ENCODE measurements at regions not wholly inside any gene's neighbourhood (a gene's known extent, or its start where the extent isn't known, plus 50 kb on each side); places are given as distances from the start of the nearest gene placed in this dataset.
A peak's percentile ranks its signal among the peaks of the same experiment; 100 is the strongest.

- H3K27ac Mint-ChIP-seq, result no peak overlapping the region
- no peaks in the 10 kb centered on the region for H3K36me3 Mint-ChIP-seq
- ATAC-seq (no peak), DNase-seq (no peak)
- peaks cover 22 to 48% (median 41%) of the 10 kb centered on the region in 5 donors for H3K27me3 Mint-ChIP-seq
- POLR2A ChIA-PET, result no interaction called here
- peaks cover 0 to 3% (median 0%) of the 10 kb centered on the region in 9 donors for H3K9me3 Mint-ChIP-seq
- H3K4me3 Mint-ChIP-seq, result no peak overlapping the region
- H3K4me1 Mint-ChIP-seq, result peaks cover 0 to 10% (median 3%) of the 10 kb centered on the region in 4 donors
Measured at GRCh38 chr1:209205039-209205438, 378.5 kb upstream of the CAMK1G start.

DNA sequence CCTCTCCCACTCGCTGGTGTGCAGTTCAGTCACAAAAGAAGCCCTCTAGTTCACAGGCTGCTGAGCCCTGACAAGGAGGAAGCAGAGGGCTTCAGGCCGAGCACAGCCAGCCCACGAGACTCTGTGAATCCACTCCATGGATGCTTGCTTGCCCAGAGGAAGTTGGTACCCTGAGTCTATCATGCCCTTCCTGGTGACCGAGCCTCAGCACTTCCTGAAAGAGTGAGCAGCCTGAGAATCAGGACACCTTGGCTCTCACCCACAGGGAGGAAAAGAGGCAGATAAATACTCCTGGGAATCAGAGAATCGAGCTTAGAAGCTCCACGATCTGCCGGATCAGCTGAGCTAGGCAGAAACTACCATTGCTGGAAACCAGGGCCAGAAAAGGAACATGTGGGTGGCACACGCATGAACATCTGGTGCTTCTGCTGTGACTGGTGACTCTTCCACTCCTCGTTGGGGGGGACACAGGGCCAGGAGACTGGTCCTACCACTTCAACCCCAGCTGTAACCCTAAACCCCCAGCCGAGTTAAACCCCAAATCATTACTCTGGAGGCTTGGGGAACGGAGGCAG, 376.3 kb upstream of the CAMK1G start:
- H3K4me3 Mint-ChIP-seq, result peak overlapping the region in 5 of 10 donors; percentile 23 to 58 (median 34)
- POLR2A ChIA-PET, result no interaction called here
- DNase-seq, result no peak
- no peaks in the 10 kb centered on the region for H3K9me3 Mint-ChIP-seq
- peak in 1 of 2 donors; percentile 20 for ATAC-seq
- peaks cover 0 to 10% (median 3%) of the 10 kb centered on the region in 4 donors for H3K4me1 Mint-ChIP-seq
- H3K27me3 Mint-ChIP-seq, result peaks cover 27 to 64% (median 48%) of the 10 kb centered on the region in 5 donors
- no peak overlapping the region for H3K27ac Mint-ChIP-seq
- no peaks in the 10 kb centered on the region for H3K36me3 Mint-ChIP-seq

- peaks cover 29 to 69% (median 51%) of the 10 kb centered on the region in 5 donors for H3K27me3 Mint-ChIP-seq
- no peaks in the 10 kb centered on the region for H3K36me3 Mint-ChIP-seq
- H3K9me3 Mint-ChIP-seq, result no peaks in the 10 kb centered on the region
- ATAC-seq, result peak; percentile 47 to 49
- H3K27ac Mint-ChIP-seq, result no peak overlapping the region
- DNase-seq, result peak in 3 of 10 donors; percentile 0 to 15 (median 8)
- peak overlapping the region; percentile 0 to 63 (median 40) for H3K4me3 Mint-ChIP-seq
- POLR2A ChIA-PET, result no interaction called here
- H3K4me1 Mint-ChIP-seq, result peaks cover 0 to 10% (median 3%) of the 10 kb centered on the region in 4 donors
Measured at GRCh38 chr1:209207701-209208286, 375.7 kb upstream of the CAMK1G start.

- Mint-ChIP-seq H3K36me3 (no peaks in the 10 kb centered on the region), H3K27ac (no peak overlapping the region), H3K4me3 (peak overlapping the region in 1 of 10 donors; percentile 11), H3K9me3 (no peaks in the 10 kb centered on the region), H3K4me1 (peaks cover 0 to 10% (median 3%) of the 10 kb centered on the region in 4 donors), H3K27me3 (peaks cover 27 to 78% (median 44%) of the 10 kb centered on the region in 5 donors)
- ATAC-seq (no peak), DNase-seq (no peak)
- POLR2A ChIA-PET, result no interaction called here
Measured at GRCh38 chr1:209208648-209209047, 374.9 kb upstream of the CAMK1G start.

DNA sequence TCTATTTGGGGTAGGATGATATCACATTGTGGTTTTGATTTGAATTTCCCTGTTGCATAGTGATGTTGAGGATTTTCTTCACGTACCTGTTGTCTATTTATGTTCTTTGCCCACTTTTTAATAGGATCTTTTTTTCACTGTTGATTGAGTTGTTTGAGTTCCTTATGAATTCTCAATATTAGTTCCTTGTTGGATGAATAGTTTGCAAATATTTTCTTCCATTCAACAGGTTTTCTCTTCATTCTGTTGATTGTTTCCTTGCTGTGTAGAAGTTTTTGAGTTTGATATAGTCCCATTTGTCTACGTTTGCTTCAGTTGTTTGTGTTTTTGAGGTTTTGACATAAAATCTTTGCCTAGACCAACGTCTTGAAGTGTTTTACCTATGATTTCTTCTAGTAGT, 369.5 kb upstream of the CAMK1G start:
- Mint-ChIP-seq H3K4me1 (no peaks in the 10 kb centered on the region), H3K27me3 (peaks cover 21 to 67% (median 29%) of the 10 kb centered on the region in 5 donors), H3K4me3 (no peak overlapping the region), H3K27ac (no peak overlapping the region), H3K9me3 (peaks cover 0 to 14% (median 4%) of the 10 kb centered on the region in 9 donors), H3K36me3 (peaks cover 0 to 18% (median 0%) of the 10 kb centered on the region in 3 donors)
- POLR2A ChIA-PET, result no interaction called here
- no peak for ATAC-seq
- no peak for DNase-seq

DNA sequence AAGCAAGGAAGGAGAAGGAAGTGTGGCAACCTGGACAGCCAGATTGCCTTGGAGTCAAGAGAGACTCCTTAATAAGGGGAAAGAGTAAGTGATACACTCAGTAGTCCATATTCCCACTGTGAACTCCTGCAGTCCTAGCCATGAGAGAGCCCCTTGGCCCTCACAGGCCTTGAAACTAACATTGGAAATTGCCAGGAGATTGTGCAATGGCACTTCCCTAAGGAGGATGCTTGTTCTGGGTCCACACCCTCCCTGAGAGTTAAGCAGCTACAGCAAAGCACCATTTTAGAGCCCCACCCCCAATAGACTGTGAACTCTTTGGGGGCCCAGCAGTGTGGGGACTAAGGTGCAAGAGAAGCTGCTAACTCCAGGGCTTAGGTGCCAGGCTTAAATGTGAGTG, 367.7 kb upstream of the CAMK1G start:
- no peaks in the 10 kb centered on the region for H3K4me1 Mint-ChIP-seq
- H3K27me3 Mint-ChIP-seq, result peaks cover 12 to 49% (median 24%) of the 10 kb centered on the region in 5 donors
- ATAC-seq (no peak), DNase-seq (no peak)
- H3K9me3 Mint-ChIP-seq, result peaks cover 0 to 14% (median 4%) of the 10 kb centered on the region in 9 donors
- no peak overlapping the region for H3K4me3 Mint-ChIP-seq
- no peak overlapping the region for H3K27ac Mint-ChIP-seq
- POLR2A ChIA-PET, result no interaction called here
- peaks cover 0 to 18% (median 0%) of the 10 kb centered on the region in 3 donors for H3K36me3 Mint-ChIP-seq

DNA sequence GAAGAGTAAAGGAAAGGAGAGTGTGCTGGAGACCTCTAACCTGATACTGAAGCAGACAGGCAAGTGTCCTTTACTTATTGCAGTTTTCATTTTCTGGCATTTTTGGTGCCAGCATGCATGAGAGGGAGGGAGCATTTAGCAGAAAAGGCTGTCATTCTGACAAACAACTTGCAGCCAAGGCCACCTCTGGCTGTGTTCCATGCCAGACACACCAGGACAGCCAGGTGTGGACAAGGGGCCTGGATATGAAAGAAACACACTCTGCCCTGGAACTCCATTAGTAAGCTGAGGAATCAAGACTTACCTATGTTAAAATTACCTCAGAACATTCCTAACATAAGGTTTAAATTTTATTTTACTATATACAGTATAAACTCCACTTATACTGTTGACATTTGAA, 365.4 kb upstream of the CAMK1G start:
- Mint-ChIP-seq H3K36me3 (peaks cover 0 to 18% (median 0%) of the 10 kb centered on the region in 3 donors), H3K27ac (no peak overlapping the region), H3K27me3 (peaks cover 13 to 39% (median 21%) of the 10 kb centered on the region in 5 donors), H3K9me3 (peaks cover 0 to 14% (median 4%) of the 10 kb centered on the region in 9 donors), H3K4me3 (no peak overlapping the region), H3K4me1 (no peaks in the 10 kb centered on the region)
- POLR2A ChIA-PET, result no interaction called here
- ATAC-seq (no peak), DNase-seq (no peak)

GRCh38 chr1:209218981-209219380, 364.5 kb upstream of the CAMK1G start:
- Mint-ChIP-seq H3K36me3 (peaks cover 0 to 18% (median 0%) of the 10 kb centered on the region in 3 donors), H3K4me1 (peaks cover 0 to 4% (median 3%) of the 10 kb centered on the region in 4 donors), H3K4me3 (no peak overlapping the region), H3K27me3 (peaks cover 12 to 37% (median 21%) of the 10 kb centered on the region in 5 donors), H3K9me3 (peaks cover 0 to 14% (median 4%) of the 10 kb centered on the region in 9 donors), H3K27ac (no peak overlapping the region)
- POLR2A ChIA-PET, result no interaction called here
- ATAC-seq (no peak), DNase-seq (no peak)

DNA sequence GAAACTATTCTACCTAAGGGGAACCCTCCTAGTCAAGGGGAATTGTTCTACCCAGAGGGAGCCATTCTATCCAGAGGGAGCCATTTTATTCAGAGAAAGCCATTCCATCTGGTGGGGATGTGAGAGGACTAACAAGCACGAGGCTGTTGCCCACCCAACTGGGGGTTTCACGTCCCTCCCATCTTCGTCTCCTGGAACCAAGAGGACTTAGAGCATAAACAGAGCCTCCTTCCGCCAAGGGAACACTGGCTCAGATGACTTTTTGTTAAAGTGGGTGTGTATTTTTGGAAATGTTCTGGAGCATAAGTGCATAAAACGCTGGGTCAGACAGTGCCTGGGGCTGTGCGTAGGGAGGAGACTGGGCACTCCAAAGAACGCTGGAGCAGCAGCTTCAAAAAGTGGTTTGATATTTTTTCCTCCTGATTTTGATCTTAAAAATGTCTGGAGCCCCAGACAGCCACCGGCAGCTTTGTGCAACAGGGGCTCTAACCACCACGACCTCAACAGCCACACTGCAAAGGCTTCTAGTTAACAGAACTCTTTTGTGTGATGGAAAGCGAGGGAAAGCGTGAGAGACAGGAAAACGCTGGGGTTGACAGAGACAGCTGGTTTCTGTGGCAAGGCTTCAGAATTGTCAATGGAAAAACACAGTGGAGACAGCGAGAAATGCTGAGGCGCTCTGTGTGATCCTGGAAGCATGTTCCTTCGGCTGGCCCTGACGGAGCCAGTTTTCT, 363.6 kb upstream of the CAMK1G start:
- H3K9me3 Mint-ChIP-seq, result peaks cover 0 to 16% (median 4%) of the 10 kb centered on the region in 9 donors
- peaks cover 0 to 4% (median 3%) of the 10 kb centered on the region in 4 donors for H3K4me1 Mint-ChIP-seq
- H3K4me3 Mint-ChIP-seq, result no peak overlapping the region
- no peak overlapping the region for H3K27ac Mint-ChIP-seq
- peaks cover 0 to 18% (median 0%) of the 10 kb centered on the region in 3 donors for H3K36me3 Mint-ChIP-seq
- ATAC-seq, result no peak
- no peak for DNase-seq
- POLR2A ChIA-PET, result no interaction called here
- peaks cover 14 to 47% (median 24%) of the 10 kb centered on the region in 5 donors for H3K27me3 Mint-ChIP-seq

DNA sequence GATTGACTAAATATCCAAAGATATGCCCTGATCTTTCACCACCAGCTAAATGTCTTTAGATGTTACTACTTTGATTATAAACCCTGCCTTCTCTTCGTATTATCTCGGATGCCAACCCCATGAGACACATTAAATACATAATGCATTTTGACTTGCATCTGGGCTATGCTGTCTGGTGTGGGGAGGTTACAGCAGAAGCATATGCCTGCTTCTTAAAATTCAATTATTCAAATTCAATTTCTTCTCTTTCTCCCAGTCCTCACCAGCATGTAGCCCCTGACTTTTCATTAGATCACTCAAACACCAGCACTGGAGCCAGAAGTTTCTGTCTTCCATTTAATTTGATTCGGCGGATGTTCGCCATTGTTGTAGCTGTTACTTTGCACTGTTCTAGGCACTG, 360.7 kb upstream of the CAMK1G start:
- DNase-seq (no peak), ATAC-seq (no peak)
- H3K9me3 Mint-ChIP-seq, result peaks cover 0 to 4% (median 0%) of the 10 kb centered on the region in 9 donors
- peaks cover 0 to 2% (median 0%) of the 10 kb centered on the region in 3 donors for H3K36me3 Mint-ChIP-seq
- POLR2A ChIA-PET, result no interaction called here
- H3K4me3 Mint-ChIP-seq, result no peak overlapping the region
- H3K4me1 Mint-ChIP-seq, result peaks cover 0 to 4% (median 3%) of the 10 kb centered on the region in 4 donors
- peaks cover 10 to 32% (median 18%) of the 10 kb centered on the region in 5 donors for H3K27me3 Mint-ChIP-seq
- no peak overlapping the region for H3K27ac Mint-ChIP-seq

- Mint-ChIP-seq H3K36me3 (no peaks in the 10 kb centered on the region), H3K4me3 (no peak overlapping the region), H3K27ac (no peak overlapping the region), H3K27me3 (peaks cover 13 to 42% (median 18%) of the 10 kb centered on the region in 5 donors), H3K9me3 (peaks cover 0 to 3% (median 0%) of the 10 kb centered on the region in 9 donors), H3K4me1 (peaks cover 0 to 4% (median 3%) of the 10 kb centered on the region in 4 donors)
- POLR2A ChIA-PET, result no interaction called here
- DNase-seq, result no peak
- no peak for ATAC-seq
Measured at GRCh38 chr1:209223791-209224190, 359.7 kb upstream of the CAMK1G start.

- no peak for DNase-seq
- Mint-ChIP-seq H3K4me1 (peaks cover 0 to 4% (median 3%) of the 10 kb centered on the region in 4 donors), H3K9me3 (peaks cover 0 to 3% (median 0%) of the 10 kb centered on the region in 9 donors), H3K27ac (no peak overlapping the region), H3K36me3 (no peaks in the 10 kb centered on the region), H3K4me3 (no peak overlapping the region), H3K27me3 (peaks cover 16 to 52% (median 19%) of the 10 kb centered on the region in 5 donors)
- POLR2A ChIA-PET, result no interaction called here
- ATAC-seq, result no peak
Measured at GRCh38 chr1:209224886-209225285, 358.6 kb upstream of the CAMK1G start.

DNA sequence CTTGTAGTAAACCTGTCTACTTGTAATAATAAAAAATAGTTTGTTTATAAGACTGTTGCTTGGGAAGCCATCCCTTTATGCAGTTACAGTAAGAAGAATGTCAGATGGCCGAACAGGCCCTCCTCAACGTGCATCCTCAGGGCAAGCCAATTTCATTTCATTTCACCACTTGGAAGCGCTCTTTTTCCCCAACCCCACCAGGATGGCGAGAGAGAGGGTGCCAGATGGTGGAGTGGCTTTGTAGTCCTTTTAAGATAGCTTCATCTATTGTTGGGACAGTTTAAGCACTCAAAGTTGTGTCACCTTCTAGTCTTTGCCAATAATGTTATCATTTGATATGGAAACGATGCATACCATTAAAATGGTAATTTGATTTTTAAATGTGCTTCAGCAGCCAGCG, 356.3 kb upstream of the CAMK1G start:
- POLR2A ChIA-PET, result no interaction called here
- Mint-ChIP-seq H3K4me1 (peaks cover 0 to 4% (median 3%) of the 10 kb centered on the region in 4 donors), H3K36me3 (peaks cover 0 to 8% (median 0%) of the 10 kb centered on the region in 3 donors), H3K9me3 (peaks cover 0 to 9% (median 2%) of the 10 kb centered on the region in 9 donors), H3K27me3 (peaks cover 18 to 65% (median 24%) of the 10 kb centered on the region in 5 donors), H3K27ac (no peak overlapping the region), H3K4me3 (no peak overlapping the region)
- ATAC-seq (no peak), DNase-seq (no peak)

Data from naive thymus-derived CD8-positive, alpha-beta T cell (primary cell).